GM12874 (cell line): ENCODE measurements at regions not wholly inside any gene's neighbourhood (a gene's known extent, or its start where the extent isn't known, plus 50 kb on each side); places are given as distances from the start of the nearest gene placed in this dataset.

ENCODE experiments used
- TF ChIP-seq, protein P1 (sequence below): IDR thresholded peaks from 2 replicates; pipeline ENCODE4 v1.5.1; 2011; ENCODE audit warnings: low read depth, mild to moderate bottlenecking, control low read depth, low read length, moderate library complexity; ENCODE audit not compliant: insufficient read depth

DNA sequence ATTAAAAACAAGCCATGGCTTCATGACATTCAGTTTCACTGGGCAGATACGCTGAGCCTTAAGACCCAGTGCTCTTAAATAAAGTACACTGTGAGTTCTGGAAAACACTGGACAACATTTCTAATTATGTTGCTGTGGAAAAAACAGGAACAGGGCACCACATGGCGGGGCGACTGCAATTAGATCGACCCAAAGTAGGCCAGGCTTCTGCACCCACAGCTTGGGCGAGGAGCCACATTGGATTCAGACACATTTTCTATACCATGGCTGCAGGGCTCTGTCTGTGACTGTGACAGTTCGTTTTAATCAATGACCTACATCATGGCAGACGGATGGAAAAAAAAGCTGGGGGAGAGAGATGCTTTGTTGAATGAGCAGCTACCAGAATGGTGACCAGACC is 227.2 kb upstream of the HS6ST1 start:
- TF ChIP-seq, protein P1, sequence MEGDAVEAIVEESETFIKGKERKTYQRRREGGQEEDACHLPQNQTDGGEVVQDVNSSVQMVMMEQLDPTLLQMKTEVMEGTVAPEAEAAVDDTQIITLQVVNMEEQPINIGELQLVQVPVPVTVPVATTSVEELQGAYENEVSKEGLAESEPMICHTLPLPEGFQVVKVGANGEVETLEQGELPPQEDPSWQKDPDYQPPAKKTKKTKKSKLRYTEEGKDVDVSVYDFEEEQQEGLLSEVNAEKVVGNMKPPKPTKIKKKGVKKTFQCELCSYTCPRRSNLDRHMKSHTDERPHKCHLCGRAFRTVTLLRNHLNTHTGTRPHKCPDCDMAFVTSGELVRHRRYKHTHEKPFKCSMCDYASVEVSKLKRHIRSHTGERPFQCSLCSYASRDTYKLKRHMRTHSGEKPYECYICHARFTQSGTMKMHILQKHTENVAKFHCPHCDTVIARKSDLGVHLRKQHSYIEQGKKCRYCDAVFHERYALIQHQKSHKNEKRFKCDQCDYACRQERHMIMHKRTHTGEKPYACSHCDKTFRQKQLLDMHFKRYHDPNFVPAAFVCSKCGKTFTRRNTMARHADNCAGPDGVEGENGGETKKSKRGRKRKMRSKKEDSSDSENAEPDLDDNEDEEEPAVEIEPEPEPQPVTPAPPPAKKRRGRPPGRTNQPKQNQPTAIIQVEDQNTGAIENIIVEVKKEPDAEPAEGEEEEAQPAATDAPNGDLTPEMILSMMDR: no peak

DNA sequence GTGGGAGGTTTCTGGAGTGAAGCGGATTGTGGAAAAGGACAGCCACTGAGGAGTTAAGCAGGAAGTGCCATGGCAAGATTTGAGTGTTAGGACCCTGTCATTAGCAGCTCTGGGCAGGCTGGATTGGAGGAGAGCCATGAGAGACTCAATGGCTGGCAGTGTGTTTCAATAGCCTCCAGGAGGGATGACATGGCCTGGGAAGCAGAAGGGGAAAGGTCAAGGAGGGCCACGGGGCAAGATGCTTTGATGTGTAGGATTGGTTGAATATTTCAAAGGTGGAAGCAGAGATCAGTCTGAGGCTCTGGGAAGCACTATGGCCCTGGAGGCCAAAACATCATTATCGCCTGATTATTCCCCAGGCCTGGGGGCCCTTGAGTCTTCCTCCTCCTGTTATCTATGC is 229.0 kb upstream of the HS6ST1 start:
- TF ChIP-seq, protein P1: no peak

DNA sequence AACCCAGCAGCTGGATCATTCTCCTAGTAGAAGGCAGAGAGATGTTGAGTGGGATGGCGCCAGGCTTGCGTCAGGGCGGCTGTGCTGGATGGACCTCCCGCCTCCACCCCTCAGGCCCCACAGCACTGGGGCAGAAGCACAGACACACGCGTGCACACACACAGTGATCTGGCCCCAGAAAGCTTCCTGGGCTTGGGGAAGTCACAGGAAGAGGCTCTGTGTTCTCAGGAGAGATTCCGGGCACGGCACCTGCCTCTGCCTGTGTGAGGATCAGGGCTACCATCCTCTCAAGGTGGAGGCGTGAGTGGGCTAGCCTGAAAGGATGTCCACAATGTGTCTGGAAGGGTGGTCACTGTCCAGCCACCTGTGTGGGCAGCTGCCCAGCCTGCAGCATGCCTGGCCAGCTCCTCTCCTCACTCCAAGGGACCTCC is 229.8 kb upstream of the HS6ST1 start:
- TF ChIP-seq, protein P1: no peak

DNA sequence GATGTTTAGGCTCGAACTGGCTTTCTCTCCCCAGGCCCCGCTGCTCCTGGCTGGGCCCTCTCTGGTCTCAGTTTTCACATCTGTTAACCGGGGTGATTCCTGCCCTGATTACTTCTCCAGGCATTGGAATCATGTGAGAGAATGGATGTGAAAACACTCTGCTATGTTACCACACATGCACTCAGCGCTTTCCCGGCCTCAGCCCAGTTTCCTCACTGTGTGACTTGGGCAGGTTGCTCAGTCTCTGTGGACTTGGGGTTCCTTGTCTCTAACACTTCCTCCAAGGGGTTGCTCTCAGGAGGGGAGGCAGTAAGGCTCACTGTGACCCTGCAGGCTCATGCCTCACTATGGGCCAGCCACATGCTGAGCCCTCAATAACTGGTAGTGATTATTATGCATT is 230.4 kb upstream of the HS6ST1 start:
- TF ChIP-seq, protein P1: no peak

DNA sequence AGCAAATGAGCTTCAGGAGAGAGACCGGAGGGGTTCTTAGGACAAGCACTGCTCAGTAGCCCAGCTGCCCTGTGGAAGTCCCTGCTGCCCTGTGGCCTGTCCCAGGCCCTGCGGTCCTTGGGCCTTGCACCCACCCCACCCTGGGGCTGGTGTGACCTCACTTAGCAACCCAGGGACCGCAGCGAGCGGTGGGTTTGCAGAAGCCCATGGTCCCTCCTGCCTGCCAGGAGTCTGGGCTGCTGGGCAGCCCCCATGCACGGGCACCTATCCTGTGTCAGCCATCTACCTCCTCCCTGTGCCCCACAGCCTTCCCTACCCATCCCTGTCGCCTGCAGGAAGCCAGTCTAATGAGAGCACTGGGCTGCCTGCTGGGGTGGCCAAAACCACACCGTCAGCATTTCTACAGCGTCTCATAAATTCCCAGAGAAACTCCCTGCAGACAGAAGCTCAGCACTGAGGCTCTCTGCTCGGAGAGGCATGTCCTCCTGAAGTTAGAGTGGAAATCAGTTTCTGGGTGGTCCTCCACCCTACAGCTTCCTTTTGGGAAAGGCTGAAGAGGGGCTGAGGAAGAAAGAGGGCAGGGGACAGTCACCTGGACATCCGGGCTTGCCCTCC is 231.1 kb upstream of the HS6ST1 start:
- TF ChIP-seq, protein P1: no peak

DNA sequence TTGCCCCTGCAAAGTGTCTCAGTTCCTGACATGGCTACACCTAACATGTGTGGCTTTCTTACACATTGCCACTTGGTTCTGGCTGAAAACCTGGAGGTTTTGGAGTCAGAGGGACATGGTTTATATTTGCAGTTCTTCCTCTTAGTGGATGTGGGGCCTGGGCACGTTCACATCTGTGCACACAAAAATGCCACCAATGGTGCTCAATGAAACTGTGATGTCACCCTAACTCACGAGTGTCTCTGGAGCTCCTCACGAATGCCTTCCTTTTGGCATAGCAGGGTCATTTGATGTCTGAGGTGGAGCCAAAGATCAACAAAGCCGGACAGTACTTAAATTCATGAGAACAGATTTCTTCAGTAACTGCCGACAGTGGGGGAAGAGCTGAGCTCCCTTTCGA is 231.7 kb upstream of the HS6ST1 start:
- TF ChIP-seq, protein P1: no peak

DNA sequence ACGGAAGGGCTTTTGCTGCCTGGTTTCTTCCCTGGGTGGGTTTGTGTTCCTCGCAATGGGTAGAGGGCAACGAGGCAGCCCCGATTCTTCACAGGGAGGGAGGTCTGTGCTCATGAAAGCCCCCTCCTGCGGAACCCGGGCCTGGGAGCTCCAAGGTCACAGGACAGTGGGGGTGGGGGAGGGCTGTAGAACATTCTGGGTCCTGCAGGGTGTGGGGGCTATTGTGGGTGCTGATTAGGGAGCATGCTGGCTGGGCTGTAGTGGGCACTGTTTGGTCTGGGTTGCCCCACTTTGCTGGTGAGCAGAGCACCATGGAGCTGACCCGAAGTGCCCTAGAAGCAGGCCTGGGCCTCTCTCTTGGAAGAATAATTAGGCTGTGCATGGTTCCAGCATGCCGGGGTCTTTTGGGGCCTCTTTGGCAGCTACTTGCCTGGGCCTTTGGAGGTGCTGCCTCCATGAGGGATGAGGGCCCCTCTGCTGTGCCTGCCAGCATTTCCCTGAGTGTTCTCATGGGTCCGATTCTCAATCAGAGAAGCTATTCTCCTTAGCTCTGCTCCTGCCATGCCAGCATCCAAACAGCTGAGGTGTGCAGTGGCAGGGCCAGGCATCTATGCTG is 232.2 kb upstream of the HS6ST1 start:
- TF ChIP-seq, protein P1: no peak
